HEK293 (cell line): ENCODE measurements at regions not wholly inside any gene's neighbourhood (a gene's known extent, or its start where the extent isn't known, plus 50 kb on each side); places are given as distances from the start of the nearest gene placed in this dataset.

ENCODE experiments used
- CTCF ChIP-seq: fragments of 450-650 bp; formaldehyde crosslinking; IDR thresholded peaks from 2 replicates; pipeline ENCODE4 v1.5.1; 2016; ENCODE audit warnings: missing biosample characterization, missing genetic modification characterization
- HOXA7 ChIP-seq: sonication (generic); formaldehyde crosslinking; IDR thresholded peaks from 2 replicates; pipeline ENCODE4 v1.8.1; 2022; ENCODE audit warnings: missing genetic modification reagents, borderline replicate concordance
- MYNN ChIP-seq: fragments of 450-650 bp; formaldehyde crosslinking; IDR thresholded peaks from 2 replicates; pipeline ENCODE4 v1.5.1; 2016; ENCODE audit warnings: missing biosample characterization, missing genetic modification characterization, borderline replicate concordance
- TCF7L2 ChIP-seq: IDR thresholded peaks from 2 replicates; pipeline ENCODE4 v1.6.1; 2011; ENCODE audit warnings: low read depth, mild to moderate bottlenecking, inconsistent platforms, low read length, moderate library complexity, borderline replicate concordance
- ZNF121 ChIP-seq: fragments of 450-650 bp; formaldehyde crosslinking; IDR thresholded peaks from 2 replicates; pipeline ENCODE4 v1.5.1; 2016; ENCODE audit warnings: missing biosample characterization, missing genetic modification characterization
- ZNF175 ChIP-seq: fragments of 450-650 bp; formaldehyde crosslinking; IDR thresholded peaks from 2 replicates; pipeline ENCODE4 v1.5.1; 2016; ENCODE audit warnings: missing biosample characterization, missing genetic modification characterization
- ZNF2 ChIP-seq: fragments of 450-650 bp; formaldehyde crosslinking; IDR thresholded peaks from 2 replicates; pipeline ENCODE4 v1.5.1; 2016; ENCODE audit warnings: missing biosample characterization, missing genetic modification characterization
- ZNF274 ChIP-seq, 2 experiments: fragments of 200-500 bp in 1 of 2; fragments of 450-650 bp in 1 of 2; sonication (Bioruptor generic) in 1 of 2; formaldehyde crosslinking in 1 of 2; IDR thresholded peaks; 2 replicates each; pipeline versions ENCODE4 v1.5.1 to v1.6.1; 2014 to 2016; ENCODE audit warnings: borderline replicate concordance in 1 of 2, inconsistent platforms in 1 of 2, low read length in 1 of 2, missing biosample characterization in 1 of 2, missing genetic modification characterization in 1 of 2
- ZNF354C ChIP-seq: fragments of 450-650 bp; formaldehyde crosslinking; IDR thresholded peaks from 2 replicates; pipeline ENCODE4 v1.5.1; 2016; ENCODE audit warnings: missing biosample characterization, missing genetic modification characterization, low read depth, borderline replicate concordance
- ZNF433 ChIP-seq: fragments of 450-650 bp; formaldehyde crosslinking; IDR thresholded peaks from 2 replicates; pipeline ENCODE4 v1.5.1; 2016; ENCODE audit warnings: missing biosample characterization, missing genetic modification characterization, low read depth
- ZNF677 ChIP-seq: fragments of 450-650 bp; IDR thresholded peaks from 2 replicates; pipeline ENCODE4 v1.5.0; 2018; ENCODE audit warnings: missing biosample characterization, mild to moderate bottlenecking, missing genetic modification characterization, moderate library complexity
- ZSCAN23 ChIP-seq: fragments of 450-650 bp; formaldehyde crosslinking; IDR thresholded peaks from 2 replicates; pipeline ENCODE4 v1.5.1; 2016; ENCODE audit warnings: missing biosample characterization, missing genetic modification characterization
- TF ChIP-seq, protein P1 (sequence below): fragments of 450-650 bp; IDR thresholded peaks from 2 replicates; pipeline ENCODE4 v1.5.1; 2018; ENCODE audit warnings: missing biosample characterization, mild to moderate bottlenecking, missing genetic modification characterization

GRCh38 chr5:101785090-101785489, 511.0 kb downstream of the SLCO4C1 start:
- TF ChIP-seq ZSCAN23 (tag by site-specific recombination) (no peak), HOXA7 (CRISPR knock-in tag) (no peak), ZNF433 (tag by site-specific recombination) (no peak), CTCF (tag by site-specific recombination) (no peak), MYNN (no peak), ZNF677 (tag by site-specific recombination) (no peak), ZNF175 (tag by site-specific recombination) (no peak), ZNF354C (no peak), ZNF274 (IDR thresholded peaks at IDR 0.05; ENCODE audit: low read length) (no peak), ZNF274 (tag by site-specific recombination; IDR thresholded peaks at IDR 0.05; ENCODE audit: borderline replicate concordance) (no peak), ZNF121 (no peak), TCF7L2 (no peak), ZNF2 (no peak)
- TF ChIP-seq, protein P1, sequence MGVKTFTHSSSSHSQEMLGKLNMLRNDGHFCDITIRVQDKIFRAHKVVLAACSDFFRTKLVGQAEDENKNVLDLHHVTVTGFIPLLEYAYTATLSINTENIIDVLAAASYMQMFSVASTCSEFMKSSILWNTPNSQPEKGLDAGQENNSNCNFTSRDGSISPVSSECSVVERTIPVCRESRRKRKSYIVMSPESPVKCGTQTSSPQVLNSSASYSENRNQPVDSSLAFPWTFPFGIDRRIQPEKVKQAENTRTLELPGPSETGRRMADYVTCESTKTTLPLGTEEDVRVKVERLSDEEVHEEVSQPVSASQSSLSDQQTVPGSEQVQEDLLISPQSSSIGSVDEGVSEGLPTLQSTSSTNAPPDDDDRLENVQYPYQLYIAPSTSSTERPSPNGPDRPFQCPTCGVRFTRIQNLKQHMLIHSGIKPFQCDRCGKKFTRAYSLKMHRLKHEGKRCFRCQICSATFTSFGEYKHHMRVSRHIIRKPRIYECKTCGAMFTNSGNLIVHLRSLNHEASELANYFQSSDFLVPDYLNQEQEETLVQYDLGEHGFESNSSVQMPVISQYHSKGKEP = no peak
